HUES48 (cell line): ENCODE measurements at regions not wholly inside any gene's neighbourhood (a gene's known extent, or its start where the extent isn't known, plus 50 kb on each side); places are given as distances from the start of the nearest gene placed in this dataset.

Source experiments
- H3K27ac ChIP-seq: one replicate; pipeline ENCODE4 v1.7.0; 2013; ENCODE audit warnings: low read depth, low read length, inconsistent platforms
- H3K27me3 ChIP-seq: 2 replicates; pipeline ENCODE4 v1.6.1; 2013; ENCODE audit warnings: mild to moderate bottlenecking, low read length; ENCODE audit not compliant: control insufficient read depth, insufficient read depth
- H3K36me3 ChIP-seq: 2 replicates; pipeline ENCODE4 v1.6.1; 2013; ENCODE audit warnings: low read length; ENCODE audit not compliant: control insufficient read depth, insufficient read depth
- H3K4me1 ChIP-seq: 2 replicates; pipeline ENCODE4 v1.6.1; 2013; ENCODE audit warnings: mild to moderate bottlenecking, low read length; ENCODE audit not compliant: control insufficient read depth, insufficient read depth
- H3K4me3 ChIP-seq: 2 replicates; pipeline ENCODE4 v1.5.1; 2013; ENCODE audit warnings: mild to moderate bottlenecking, low read depth, low read length
- H3K9ac ChIP-seq: 2 replicates; pipeline ENCODE4 v1.6.1; 2013; ENCODE audit warnings: mild to moderate bottlenecking, low read depth, low read length, moderate library complexity
- H3K9me3 ChIP-seq: 2 replicates; pipeline ENCODE4 v1.6.1; 2013; ENCODE audit warnings: low read length; ENCODE audit not compliant: control insufficient read depth, insufficient read depth

- Histone ChIP-seq H3K4me3 (no peak overlapping the region), H3K9me3 (no peaks in the 10 kb centered on the region), H3K36me3 (no peaks in the 10 kb centered on the region), H3K9ac (no peak overlapping the region), H3K27ac (no peak overlapping the region), H3K27me3 (no peaks in the 10 kb centered on the region), H3K4me1 (peaks cover 28% of the 10 kb centered on the region)
Measured at GRCh38 chr6:140048202-140048790, 673.8 kb upstream of the CITED2 start.

DNA sequence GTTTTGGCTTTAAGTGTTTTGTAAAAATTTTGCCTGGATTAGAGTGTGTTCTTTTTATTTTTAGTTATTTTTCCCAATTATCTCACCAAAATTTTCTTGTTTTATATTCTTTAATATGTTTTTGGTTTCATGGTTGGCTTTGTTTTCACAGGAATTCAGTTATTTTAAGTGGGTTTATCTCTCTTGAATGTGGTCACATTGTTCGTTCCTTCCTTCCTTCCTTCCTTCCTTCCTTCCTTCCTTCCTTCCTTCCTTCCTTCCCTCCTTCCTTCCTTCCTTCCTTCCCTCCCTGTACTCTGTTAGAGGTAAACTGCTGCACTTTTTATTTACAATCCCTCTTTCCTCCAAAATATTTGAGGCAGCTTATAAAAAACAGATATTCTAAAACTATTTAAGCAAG is 672.9 kb upstream of the CITED2 start:
- Histone ChIP-seq H3K27ac (no peak overlapping the region), H3K9me3 (no peaks in the 10 kb centered on the region), H3K36me3 (no peaks in the 10 kb centered on the region), H3K27me3 (no peaks in the 10 kb centered on the region), H3K9ac (no peak overlapping the region), H3K4me3 (no peak overlapping the region), H3K4me1 (peaks cover 28% of the 10 kb centered on the region)

- Histone ChIP-seq H3K27ac (no peak overlapping the region), H3K9ac (no peak overlapping the region), H3K9me3 (no peaks in the 10 kb centered on the region), H3K4me3 (no peak overlapping the region), H3K4me1 (peaks cover 21% of the 10 kb centered on the region), H3K36me3 (no peaks in the 10 kb centered on the region), H3K27me3 (no peaks in the 10 kb centered on the region)
Measured at GRCh38 chr6:140046016-140046632, 671.7 kb upstream of the CITED2 start.

- no peaks in the 10 kb centered on the region for H3K9me3 ChIP-seq
- H3K4me3 ChIP-seq, result no peak overlapping the region
- no peaks in the 10 kb centered on the region for H3K36me3 ChIP-seq
- H3K27ac ChIP-seq, result no peak overlapping the region
- peaks cover 11% of the 10 kb centered on the region for H3K4me1 ChIP-seq
- no peaks in the 10 kb centered on the region for H3K27me3 ChIP-seq
- H3K9ac ChIP-seq, result no peak overlapping the region
Measured at GRCh38 chr6:140045116-140045515, 670.7 kb upstream of the CITED2 start.

- Histone ChIP-seq H3K36me3 (no peaks in the 10 kb centered on the region), H3K4me3 (no peak overlapping the region), H3K4me1 (peaks cover 7% of the 10 kb centered on the region), H3K9ac (no peak overlapping the region), H3K27me3 (no peaks in the 10 kb centered on the region), H3K9me3 (no peaks in the 10 kb centered on the region), H3K27ac (no peak overlapping the region)
Measured at GRCh38 chr6:140044626-140045025, 670.2 kb upstream of the CITED2 start.

- no peak overlapping the region for H3K27ac ChIP-seq
- H3K27me3 ChIP-seq, result no peaks in the 10 kb centered on the region
- H3K9me3 ChIP-seq, result no peaks in the 10 kb centered on the region
- H3K36me3 ChIP-seq, result no peaks in the 10 kb centered on the region
- peaks cover 4% of the 10 kb centered on the region for H3K4me1 ChIP-seq
- no peak overlapping the region for H3K4me3 ChIP-seq
- no peak overlapping the region for H3K9ac ChIP-seq
Measured at GRCh38 chr6:140043762-140044378, 669.4 kb upstream of the CITED2 start.

- no peak overlapping the region for H3K9ac ChIP-seq
- peaks cover 4% of the 10 kb centered on the region for H3K4me1 ChIP-seq
- no peak overlapping the region for H3K4me3 ChIP-seq
- no peaks in the 10 kb centered on the region for H3K27me3 ChIP-seq
- H3K36me3 ChIP-seq, result no peaks in the 10 kb centered on the region
- H3K9me3 ChIP-seq, result no peaks in the 10 kb centered on the region
- no peak overlapping the region for H3K27ac ChIP-seq
Measured at GRCh38 chr6:140043357-140043756, 668.9 kb upstream of the CITED2 start.

DNA sequence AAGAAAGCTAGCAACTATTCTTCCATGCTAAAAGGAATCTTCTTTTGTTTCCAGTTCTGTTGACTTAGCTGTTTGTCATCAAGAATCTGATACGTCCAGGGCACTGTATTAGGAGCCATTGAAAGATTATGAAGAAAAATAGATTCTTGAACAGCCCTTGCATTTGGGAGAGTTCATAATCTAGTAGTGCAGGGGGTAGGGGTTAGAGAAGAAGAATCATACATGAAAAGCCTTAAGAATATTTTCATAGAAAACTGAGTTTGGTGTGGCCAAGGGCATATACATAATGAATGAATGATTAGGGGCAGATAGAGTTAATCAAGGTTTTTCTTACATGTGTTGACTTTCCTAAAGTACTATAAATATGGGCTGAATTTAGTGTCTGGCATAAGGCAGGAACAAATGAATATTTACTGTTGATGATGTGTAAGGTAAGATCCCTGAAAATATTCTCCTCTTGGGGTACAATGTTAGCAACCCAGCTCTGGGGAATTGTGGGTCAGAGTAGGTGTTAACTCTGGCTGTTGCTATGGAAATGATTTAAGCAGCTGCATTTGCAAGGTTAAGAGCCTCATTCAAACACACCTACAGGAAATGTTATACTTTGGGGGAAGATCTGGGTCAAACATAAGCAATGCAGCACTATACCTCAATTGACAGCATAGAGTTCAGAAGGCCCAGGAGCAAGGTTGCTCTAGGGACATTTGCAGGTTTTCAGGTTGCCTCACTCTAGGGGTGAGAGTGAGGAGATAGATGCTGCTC is 667.3 kb upstream of the CITED2 start:
- H3K9me3 ChIP-seq, result no peaks in the 10 kb centered on the region
- H3K4me1 ChIP-seq, result peaks cover 4% of the 10 kb centered on the region
- H3K27me3 ChIP-seq, result no peaks in the 10 kb centered on the region
- H3K9ac ChIP-seq, result no peak overlapping the region
- H3K27ac ChIP-seq, result no peak overlapping the region
- no peak overlapping the region for H3K4me3 ChIP-seq
- no peaks in the 10 kb centered on the region for H3K36me3 ChIP-seq

- H3K27ac ChIP-seq, result no peak overlapping the region
- H3K9me3 ChIP-seq, result no peaks in the 10 kb centered on the region
- H3K36me3 ChIP-seq, result no peaks in the 10 kb centered on the region
- peaks cover 3% of the 10 kb centered on the region for H3K4me1 ChIP-seq
- no peak overlapping the region for H3K9ac ChIP-seq
- H3K27me3 ChIP-seq, result no peaks in the 10 kb centered on the region
- no peak overlapping the region for H3K4me3 ChIP-seq
Measured at GRCh38 chr6:140041056-140041455, 666.6 kb upstream of the CITED2 start.

DNA sequence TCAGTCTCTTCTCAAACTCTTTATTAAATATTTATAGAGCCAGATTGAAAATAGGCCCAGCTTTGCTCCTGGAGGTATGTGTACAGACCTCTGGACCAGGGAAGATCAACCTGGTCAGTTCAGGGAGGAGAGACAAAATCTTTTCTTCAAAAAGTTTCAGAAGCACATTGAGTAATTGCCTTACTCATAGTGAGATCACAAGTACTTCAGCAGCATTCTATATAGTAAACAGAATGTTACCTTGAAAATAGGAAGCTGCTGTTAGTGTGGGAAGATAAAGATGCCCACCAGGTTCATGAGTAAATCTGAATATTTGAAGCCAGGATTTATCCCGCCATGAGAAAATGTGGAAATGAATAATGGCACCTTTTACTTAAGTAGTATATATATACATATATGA is 665.9 kb upstream of the CITED2 start:
- no peak overlapping the region for H3K27ac ChIP-seq
- no peaks in the 10 kb centered on the region for H3K4me1 ChIP-seq

DNA sequence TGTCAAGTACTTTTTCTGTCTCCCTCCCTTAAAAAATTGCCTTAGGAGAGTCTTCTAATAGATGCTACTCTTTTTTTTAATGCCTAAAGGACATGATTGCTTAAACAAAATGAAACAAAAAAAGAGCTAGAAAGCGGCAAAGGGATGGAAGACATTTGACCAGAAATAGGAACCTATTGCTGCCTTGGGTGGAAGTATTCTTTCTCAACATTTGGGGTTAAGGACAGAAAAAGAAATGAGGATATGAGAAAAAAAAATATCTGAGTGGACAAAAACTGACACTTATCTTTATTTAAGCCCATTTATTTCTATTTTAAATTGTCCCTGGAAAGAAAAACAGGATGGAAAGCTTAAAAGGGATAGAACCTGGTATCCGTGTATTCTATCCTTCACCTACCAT is 664.9 kb upstream of the CITED2 start:
- H3K4me1 ChIP-seq, result no peaks in the 10 kb centered on the region
- H3K9me3 ChIP-seq, result no peaks in the 10 kb centered on the region
- H3K9ac ChIP-seq, result no peak overlapping the region
- H3K27ac ChIP-seq, result no peak overlapping the region
- H3K27me3 ChIP-seq, result no peaks in the 10 kb centered on the region
- H3K36me3 ChIP-seq, result no peaks in the 10 kb centered on the region
- no peak overlapping the region for H3K4me3 ChIP-seq

More for the DNA sequence above, 665.9 kb upstream of the CITED2 start:
- no peak overlapping the region for H3K4me3 ChIP-seq
- H3K36me3 ChIP-seq, result no peaks in the 10 kb centered on the region
- no peaks in the 10 kb centered on the region for H3K27me3 ChIP-seq
- no peak overlapping the region for H3K9ac ChIP-seq
- no peaks in the 10 kb centered on the region for H3K9me3 ChIP-seq
